ENCODE measurements at regions not wholly inside any gene's neighbourhood (a gene's known extent, or its start where the extent isn't known, plus 50 kb on each side); places are given as distances from the start of the nearest gene placed in this dataset.

DNA sequence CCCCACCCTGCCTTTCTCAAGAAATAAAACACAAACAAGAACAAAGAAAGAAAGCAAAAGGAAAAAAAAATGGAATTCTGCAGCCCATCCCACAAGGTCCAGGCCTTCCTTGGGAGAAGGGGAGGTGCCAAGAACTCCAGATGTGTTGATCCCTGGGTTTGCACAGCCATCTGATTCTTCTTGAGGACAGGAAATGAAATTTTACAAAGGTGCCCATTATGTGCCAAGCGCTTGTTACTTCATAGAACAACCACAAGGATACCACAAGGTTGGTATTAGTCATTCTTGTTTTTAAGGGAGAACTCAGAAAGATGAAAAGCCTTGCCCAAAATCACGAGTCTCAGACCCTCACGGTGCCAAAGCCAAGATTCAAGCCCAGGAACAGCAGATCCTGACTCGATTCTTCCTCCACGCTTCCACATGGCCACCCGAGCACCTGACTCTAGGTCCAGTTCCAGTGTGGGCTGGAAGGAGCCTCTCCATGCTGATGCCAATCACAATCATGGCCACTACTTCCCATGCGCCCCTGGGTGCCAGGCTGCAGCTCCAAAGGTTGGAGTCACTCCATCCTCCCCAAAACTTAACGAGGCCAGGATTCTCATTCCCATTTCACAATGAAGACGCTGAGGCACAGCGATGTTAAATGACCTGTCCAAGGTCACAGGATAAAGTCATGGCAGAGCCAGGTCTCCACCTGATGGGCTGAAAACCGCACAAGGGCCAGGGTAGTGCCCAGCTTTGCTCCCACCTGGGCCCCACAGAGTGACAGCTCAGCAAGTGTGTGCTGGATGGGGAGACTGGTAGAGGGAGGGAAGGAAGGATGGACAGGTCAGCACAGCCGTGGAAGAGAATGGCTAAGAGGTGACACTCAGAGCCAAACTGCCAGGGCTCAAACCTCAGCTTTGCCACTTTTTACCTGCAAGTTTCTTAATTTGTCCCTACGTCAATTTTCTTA lies 66.7 kb upstream of the TOP1 start (continued):
- TF ChIP-seq, protein P1, sequence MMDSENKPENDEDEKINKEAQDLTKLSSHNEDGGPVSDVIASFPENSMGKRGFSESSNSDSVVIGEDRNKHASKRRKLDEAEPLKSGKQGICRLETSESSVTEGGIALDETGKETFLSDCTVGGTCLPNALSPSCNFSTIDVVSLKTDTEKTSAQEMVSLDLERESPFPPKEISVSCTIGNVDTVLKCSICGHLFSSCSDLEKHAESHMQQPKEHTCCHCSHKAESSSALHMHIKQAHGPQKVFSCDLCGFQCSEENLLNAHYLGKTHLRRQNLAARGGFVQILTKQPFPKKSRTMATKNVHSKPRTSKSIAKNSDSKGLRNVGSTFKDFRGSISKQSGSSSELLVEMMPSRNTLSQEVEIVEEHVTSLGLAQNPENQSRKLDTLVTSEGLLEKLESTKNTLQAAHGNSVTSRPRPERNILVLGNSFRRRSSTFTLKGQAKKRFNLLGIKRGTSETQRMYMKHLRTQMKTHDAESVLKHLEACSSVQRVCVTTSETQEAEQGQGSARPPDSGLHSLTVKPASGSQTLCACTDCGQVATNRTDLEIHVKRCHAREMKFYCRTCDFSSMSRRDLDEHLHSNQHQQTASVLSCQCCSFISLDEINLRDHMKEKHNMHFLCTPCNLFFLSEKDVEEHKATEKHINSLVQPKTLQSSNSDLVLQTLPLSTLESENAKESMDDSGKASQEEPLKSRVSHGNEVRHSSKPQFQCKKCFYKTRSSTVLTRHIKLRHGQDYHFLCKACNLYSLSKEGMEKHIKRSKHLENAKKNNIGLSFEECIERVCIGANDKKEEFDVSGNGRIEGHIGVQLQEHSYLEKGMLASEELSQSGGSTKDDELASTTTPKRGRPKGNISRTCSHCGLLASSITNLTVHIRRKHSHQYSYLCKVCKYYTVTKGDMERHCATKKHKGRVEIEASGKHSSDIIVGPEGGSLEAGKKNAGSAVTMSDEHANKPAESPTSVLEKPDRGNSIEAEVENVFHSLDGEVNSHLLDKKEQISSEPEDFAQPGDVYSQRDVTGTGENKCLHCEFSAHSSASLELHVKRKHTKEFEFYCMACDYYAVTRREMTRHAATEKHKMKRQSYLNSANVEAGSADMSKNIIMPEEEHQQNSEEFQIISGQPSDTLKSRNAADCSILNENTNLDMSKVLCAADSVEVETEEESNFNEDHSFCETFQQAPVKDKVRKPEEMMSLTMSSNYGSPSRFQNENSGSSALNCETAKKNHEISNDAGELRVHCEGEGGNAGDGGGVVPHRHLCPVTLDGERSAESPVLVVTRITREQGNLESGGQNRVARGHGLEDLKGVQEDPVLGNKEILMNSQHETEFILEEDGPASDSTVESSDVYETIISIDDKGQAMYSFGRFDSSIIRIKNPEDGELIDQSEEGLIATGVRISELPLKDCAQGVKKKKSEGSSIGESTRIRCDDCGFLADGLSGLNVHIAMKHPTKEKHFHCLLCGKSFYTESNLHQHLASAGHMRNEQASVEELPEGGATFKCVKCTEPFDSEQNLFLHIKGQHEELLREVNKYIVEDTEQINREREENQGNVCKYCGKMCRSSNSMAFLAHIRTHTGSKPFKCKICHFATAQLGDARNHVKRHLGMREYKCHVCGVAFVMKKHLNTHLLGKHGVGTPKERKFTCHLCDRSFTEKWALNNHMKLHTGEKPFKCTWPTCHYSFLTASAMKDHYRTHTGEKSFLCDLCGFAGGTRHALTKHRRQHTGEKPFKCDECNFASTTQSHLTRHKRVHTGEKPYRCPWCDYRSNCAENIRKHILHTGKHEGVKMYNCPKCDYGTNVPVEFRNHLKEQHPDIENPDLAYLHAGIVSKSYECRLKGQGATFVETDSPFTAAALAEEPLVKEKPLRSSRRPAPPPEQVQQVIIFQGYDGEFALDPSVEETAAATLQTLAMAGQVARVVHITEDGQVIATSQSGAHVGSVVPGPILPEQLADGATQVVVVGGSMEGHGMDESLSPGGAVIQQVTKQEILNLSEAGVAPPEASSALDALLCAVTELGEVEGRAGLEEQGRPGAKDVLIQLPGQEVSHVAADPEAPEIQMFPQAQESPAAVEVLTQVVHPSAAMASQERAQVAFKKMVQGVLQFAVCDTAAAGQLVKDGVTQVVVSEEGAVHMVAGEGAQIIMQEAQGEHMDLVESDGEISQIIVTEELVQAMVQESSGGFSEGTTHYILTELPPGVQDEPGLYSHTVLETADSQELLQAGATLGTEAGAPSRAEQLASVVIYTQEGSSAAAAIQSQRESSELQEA (CRISPR knock-in tag; IDR thresholded peaks at IDR 0.05; ENCODE audit: not compliant biosample characterization): peak; percentile 4
- TF ChIP-seq KMT2B (CRISPR knock-in tag; IDR thresholded peaks at IDR 0.05) (no peak), PHF20 (CRISPR knock-in tag; IDR thresholded peaks at IDR 0.05) (no peak), U2AF2 (IDR thresholded peaks at IDR 0.05; ENCODE audit: low read depth, low read length) (no peak), ZSCAN30 (CRISPR knock-in tag; IDR thresholded peaks at IDR 0.05) (no peak), ZNF883 (CRISPR knock-in tag; IDR thresholded peaks at IDR 0.05; ENCODE audit: not compliant biosample characterization) (peak; percentile 10), KLF9 (CRISPR knock-in tag; IDR thresholded peaks at IDR 0.05; ENCODE audit: low read depth) (no peak)
- TF ChIP-seq, protein P2, sequence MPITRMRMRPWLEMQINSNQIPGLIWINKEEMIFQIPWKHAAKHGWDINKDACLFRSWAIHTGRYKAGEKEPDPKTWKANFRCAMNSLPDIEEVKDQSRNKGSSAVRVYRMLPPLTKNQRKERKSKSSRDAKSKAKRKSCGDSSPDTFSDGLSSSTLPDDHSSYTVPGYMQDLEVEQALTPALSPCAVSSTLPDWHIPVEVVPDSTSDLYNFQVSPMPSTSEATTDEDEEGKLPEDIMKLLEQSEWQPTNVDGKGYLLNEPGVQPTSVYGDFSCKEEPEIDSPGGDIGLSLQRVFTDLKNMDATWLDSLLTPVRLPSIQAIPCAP (CRISPR knock-in tag; IDR thresholded peaks at IDR 0.05; ENCODE audit: low read depth): no peak
- TF ChIP-seq, protein P3, sequence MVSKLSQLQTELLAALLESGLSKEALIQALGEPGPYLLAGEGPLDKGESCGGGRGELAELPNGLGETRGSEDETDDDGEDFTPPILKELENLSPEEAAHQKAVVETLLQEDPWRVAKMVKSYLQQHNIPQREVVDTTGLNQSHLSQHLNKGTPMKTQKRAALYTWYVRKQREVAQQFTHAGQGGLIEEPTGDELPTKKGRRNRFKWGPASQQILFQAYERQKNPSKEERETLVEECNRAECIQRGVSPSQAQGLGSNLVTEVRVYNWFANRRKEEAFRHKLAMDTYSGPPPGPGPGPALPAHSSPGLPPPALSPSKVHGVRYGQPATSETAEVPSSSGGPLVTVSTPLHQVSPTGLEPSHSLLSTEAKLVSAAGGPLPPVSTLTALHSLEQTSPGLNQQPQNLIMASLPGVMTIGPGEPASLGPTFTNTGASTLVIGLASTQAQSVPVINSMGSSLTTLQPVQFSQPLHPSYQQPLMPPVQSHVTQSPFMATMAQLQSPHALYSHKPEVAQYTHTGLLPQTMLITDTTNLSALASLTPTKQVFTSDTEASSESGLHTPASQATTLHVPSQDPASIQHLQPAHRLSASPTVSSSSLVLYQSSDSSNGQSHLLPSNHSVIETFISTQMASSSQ (IDR thresholded peaks at IDR 0.05; ENCODE audit: low read depth): no peak
- TF ChIP-seq, protein P3 (CRISPR knock-in tag; IDR thresholded peaks at IDR 0.05; ENCODE audit: borderline replicate concordance): 0 out of 2 replicates have a peak, but pooled peaks have one; percentile 9
